Nephron (organoid): ENCODE measurements at regions not wholly inside any gene's neighbourhood (a gene's known extent, or its start where the extent isn't known, plus 50 kb on each side); places are given as distances from the start of the nearest gene placed in this dataset.

Source experiments
- H3K27ac Mint-ChIP-seq, 3 experiments: 2 replicates each; pipeline ENCODE4 v1.8.0; 2020; ENCODE audit warnings: mixed read lengths in 3 of 3, mild to moderate bottlenecking in 2 of 3, moderate library complexity in 1 of 3
- H3K27me3 Mint-ChIP-seq: 2 replicates; pipeline ENCODE4 v1.8.0; 2021; ENCODE audit warnings: low read depth, mild to moderate bottlenecking, moderate library complexity, mixed read lengths
- H3K36me3 Mint-ChIP-seq: 2 replicates; pipeline ENCODE4 v1.8.0; 2020; ENCODE audit warnings: low read depth, mixed read lengths
- H3K4me1 Mint-ChIP-seq: 2 replicates; pipeline ENCODE4 v1.8.0; 2020; ENCODE audit warnings: mixed read lengths
- H3K4me3 Mint-ChIP-seq, 3 experiments: 2 replicates each; pipeline ENCODE4 v1.8.0; 2020; ENCODE audit warnings: mild to moderate bottlenecking in 3 of 3, mixed read lengths in 3 of 3, moderate library complexity in 2 of 3
- H3K9me3 Mint-ChIP-seq: 2 replicates; pipeline ENCODE4 v1.8.0; 2020; ENCODE audit warnings: mixed read lengths
- TF ChIP-seq, protein P1 (sequence below), 3 experiments: fragments of 200-600 bp; sonication (generic); IDR thresholded peaks; one replicate each; pipeline ENCODE4 v1.5.0; 2021; ENCODE audit warnings: antibody characterized with exemption in 3 of 3; ENCODE audit not compliant: unreplicated experiment in 3 of 3

DNA sequence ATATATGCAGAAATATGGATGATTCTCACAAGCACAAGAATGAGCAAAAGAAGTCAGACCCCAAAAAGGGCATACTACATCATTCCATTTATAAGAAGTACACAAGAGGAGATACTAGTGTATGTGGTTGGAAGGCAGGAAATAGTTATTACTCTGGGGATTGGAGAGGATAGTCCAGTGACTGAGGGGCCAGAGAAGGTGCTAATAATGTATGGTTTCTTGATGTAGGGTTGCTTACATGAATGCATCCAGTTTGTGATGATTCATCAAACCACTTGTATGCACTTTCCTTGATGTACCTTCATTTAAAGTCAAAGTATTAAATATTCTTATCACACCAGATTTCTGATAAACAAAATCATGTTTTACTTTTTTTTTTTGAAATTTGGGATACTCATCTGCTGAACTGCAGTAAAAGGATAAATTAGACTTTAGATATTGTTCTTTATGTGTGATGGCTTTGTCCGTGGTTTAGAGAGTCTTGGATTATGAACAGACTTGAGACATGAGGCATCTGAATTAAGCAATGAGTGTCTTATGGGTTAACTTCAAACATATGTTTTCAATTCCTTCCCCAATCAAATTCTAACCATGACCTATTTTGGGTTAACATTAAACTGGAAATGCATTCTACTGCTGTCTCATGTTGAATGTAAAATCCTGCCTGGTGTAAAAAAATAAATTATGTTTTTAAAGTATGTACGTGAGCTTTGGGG is 171.2 kb downstream of the SEMA6D start:
- TF ChIP-seq, protein P1, sequence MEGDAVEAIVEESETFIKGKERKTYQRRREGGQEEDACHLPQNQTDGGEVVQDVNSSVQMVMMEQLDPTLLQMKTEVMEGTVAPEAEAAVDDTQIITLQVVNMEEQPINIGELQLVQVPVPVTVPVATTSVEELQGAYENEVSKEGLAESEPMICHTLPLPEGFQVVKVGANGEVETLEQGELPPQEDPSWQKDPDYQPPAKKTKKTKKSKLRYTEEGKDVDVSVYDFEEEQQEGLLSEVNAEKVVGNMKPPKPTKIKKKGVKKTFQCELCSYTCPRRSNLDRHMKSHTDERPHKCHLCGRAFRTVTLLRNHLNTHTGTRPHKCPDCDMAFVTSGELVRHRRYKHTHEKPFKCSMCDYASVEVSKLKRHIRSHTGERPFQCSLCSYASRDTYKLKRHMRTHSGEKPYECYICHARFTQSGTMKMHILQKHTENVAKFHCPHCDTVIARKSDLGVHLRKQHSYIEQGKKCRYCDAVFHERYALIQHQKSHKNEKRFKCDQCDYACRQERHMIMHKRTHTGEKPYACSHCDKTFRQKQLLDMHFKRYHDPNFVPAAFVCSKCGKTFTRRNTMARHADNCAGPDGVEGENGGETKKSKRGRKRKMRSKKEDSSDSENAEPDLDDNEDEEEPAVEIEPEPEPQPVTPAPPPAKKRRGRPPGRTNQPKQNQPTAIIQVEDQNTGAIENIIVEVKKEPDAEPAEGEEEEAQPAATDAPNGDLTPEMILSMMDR (IDR thresholded peaks at IDR 0.05; ENCODE audit: unreplicated experiment in 3 of 3) = no peak
- H3K4me3 Mint-ChIP-seq = no peak overlapping the region
- H3K27ac Mint-ChIP-seq = no peak overlapping the region
- H3K36me3 Mint-ChIP-seq = no peaks in the 10 kb centered on the region
- no peaks in the 10 kb centered on the region for H3K27me3 Mint-ChIP-seq
- peaks cover 5% of the 10 kb centered on the region for H3K4me1 Mint-ChIP-seq
- H3K9me3 Mint-ChIP-seq = peaks cover under 1% of the 10 kb centered on the region

DNA sequence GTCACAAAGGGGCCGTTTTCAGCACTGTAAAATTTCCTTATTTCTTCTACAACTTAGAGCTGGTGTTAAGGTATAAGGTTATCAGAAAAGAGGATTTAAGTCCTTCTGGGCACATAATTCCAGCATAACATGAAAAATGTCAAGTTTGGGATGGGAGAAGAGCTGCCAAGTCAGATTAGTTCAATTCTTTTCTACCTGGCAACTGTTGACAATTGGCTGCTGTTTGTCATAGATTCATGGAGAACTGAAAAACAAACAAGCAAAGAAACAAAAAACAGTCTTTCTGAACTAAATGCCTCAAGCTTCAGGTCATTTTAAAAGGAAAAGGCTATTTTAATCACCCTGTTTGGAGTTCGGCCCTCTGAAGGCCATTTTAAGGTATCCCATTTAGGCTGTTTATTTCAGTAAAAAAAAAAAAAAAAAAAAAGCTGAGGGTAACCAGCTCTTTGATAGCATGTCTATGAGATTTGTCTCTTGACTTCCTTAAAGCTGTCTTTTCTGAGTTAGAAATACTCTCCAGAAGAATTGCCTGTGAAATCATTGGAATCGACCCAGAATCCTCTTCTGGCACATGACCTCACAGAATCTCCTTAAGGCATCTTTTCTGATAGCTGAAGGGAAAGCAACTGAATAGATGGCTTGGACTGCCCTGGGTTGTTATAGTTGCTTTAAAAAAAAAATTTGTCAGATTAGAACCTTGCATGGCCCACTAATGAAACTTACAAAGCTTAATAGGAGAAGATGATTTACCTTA is 173.3 kb downstream of the SEMA6D start:
- no peaks in the 10 kb centered on the region for H3K36me3 Mint-ChIP-seq
- no peak overlapping the region for H3K27ac Mint-ChIP-seq
- no peak overlapping the region for H3K4me3 Mint-ChIP-seq
- TF ChIP-seq, protein P1 (IDR thresholded peaks at IDR 0.05; ENCODE audit: unreplicated experiment in 3 of 3) = no peak
- no peaks in the 10 kb centered on the region for H3K27me3 Mint-ChIP-seq
- H3K4me1 Mint-ChIP-seq = peaks cover 5% of the 10 kb centered on the region
- peaks cover 2% of the 10 kb centered on the region for H3K9me3 Mint-ChIP-seq

DNA sequence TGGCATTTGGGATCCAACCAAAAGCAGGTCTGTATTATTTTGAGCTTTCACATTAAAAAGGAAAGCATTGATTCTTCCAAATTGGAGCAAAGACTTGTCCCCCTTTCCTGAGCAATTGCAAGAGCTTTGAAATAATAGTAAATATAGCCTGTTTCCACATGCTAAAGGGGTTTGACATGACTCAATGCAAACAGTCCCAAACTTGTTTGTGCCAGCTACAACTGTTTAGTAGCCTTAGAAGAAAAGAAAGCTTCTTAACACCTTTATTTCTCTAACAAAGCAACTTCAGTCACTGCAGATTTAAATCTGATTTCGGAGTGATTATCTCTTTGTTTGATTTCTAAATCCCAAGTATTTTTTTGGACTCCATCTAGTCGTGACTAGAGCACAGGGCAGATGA is 180.2 kb downstream of the SEMA6D start:
- Mint-ChIP-seq H3K36me3 (no peaks in the 10 kb centered on the region), H3K9me3 (peaks cover 16% of the 10 kb centered on the region), H3K4me3 (no peak overlapping the region), H3K4me1 (no peaks in the 10 kb centered on the region), H3K27me3 (no peaks in the 10 kb centered on the region), H3K27ac (no peak overlapping the region)
- TF ChIP-seq, protein P1 (IDR thresholded peaks at IDR 0.05; ENCODE audit: unreplicated experiment in 3 of 3) = no peak

DNA sequence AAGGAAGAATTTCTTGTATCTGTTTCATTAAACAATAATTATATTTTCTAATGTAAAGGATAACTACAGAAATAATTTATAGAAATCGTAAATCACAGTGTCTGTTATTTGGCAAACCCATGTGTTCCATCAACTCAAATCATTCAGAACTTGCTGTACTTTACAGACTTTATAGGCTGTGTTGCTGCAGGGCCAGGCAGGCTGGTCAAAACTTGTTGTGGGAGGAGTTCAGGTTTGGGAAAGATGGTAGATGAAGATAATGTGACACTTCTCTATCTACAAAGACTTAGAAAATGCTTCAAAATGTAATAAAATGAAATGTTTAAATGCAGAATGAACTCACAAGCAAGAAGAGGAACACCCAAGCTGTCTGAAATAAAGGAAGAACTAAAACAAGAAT is 183.4 kb downstream of the SEMA6D start:
- H3K4me1 Mint-ChIP-seq = no peaks in the 10 kb centered on the region
- peaks cover 29% of the 10 kb centered on the region for H3K9me3 Mint-ChIP-seq
- no peaks in the 10 kb centered on the region for H3K27me3 Mint-ChIP-seq
- TF ChIP-seq, protein P1 (IDR thresholded peaks at IDR 0.05; ENCODE audit: unreplicated experiment in 3 of 3) = no peak
- H3K36me3 Mint-ChIP-seq = peaks cover 5% of the 10 kb centered on the region
- no peak overlapping the region for H3K27ac Mint-ChIP-seq
- no peak overlapping the region for H3K4me3 Mint-ChIP-seq

DNA sequence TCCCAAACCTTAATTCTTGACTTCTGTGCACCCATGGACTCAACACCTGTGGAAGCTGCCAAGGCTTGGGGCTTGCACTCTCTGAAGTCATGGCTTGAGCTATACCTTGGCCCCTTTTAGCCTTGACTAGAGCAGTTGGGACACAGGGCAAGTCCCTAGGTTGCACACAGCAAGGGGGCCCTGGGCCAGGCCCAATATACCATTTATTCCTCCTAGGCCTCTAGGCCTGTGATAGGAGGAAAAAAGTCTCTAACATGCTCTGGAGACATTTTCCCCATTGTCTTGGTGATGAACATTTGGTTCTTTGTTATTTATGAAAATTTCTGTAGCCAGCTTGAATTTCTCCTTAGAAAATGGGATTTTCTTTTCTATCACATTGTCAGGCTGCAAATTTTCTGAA is 186.1 kb downstream of the SEMA6D start:
- Mint-ChIP-seq H3K4me3 (no peak overlapping the region), H3K36me3 (peaks cover 5% of the 10 kb centered on the region), H3K27ac (no peak overlapping the region), H3K27me3 (no peaks in the 10 kb centered on the region), H3K4me1 (no peaks in the 10 kb centered on the region), H3K9me3 (peaks cover 32% of the 10 kb centered on the region)
- TF ChIP-seq, protein P1 (IDR thresholded peaks at IDR 0.05; ENCODE audit: unreplicated experiment in 3 of 3) = no peak
